ENCODE measurements at regions not wholly inside any gene's neighbourhood (a gene's known extent, or its start where the extent isn't known, plus 50 kb on each side); places are given as distances from the start of the nearest gene placed in this dataset.

GRCh38 chr13:29909081-29909730, 58.8 kb upstream of the UBL3 start:
- Mint-ChIP-seq H3K36me3 (no peaks in the 10 kb centered on the region), H3K27me3 (peaks cover 0 to 5% of the 10 kb centered on the region in 2 donors), H3K4me3 (no peak overlapping the region), H3K27ac (no peak overlapping the region), H3K9me3 (no peaks in the 10 kb centered on the region), H3K4me1 (peaks cover 0 to 5% (median 0%) of the 10 kb centered on the region in 3 donors)
- DNase-seq, result no peak
- H3K27me3 ChIP-seq (replicated peaks in 1 of 2; ENCODE audit: control insufficient read depth in 2 of 2, extremely low read depth in 1 of 2, insufficient read depth in 2 of 2, low read length in 1 of 2), result no peaks in the 10 kb centered on the region
- no peak overlapping the region for H3K4me3 ChIP-seq (ENCODE audit: control insufficient read depth in 1 of 2, extremely low read depth in 1 of 2, low read length in 1 of 2)
- WGBS (ENCODE audit: insufficient coverage), result 89% methylated on average over 8 of the region's 11 CpGs
- no peak overlapping the region for H3K27ac ChIP-seq (ENCODE audit: low read length)
- no peaks in the 10 kb centered on the region for H3K9me3 ChIP-seq
- H3K36me3 ChIP-seq (ENCODE audit: control insufficient read depth in 2 of 2, extremely low read depth in 1 of 2, insufficient read depth in 1 of 2, low read length in 1 of 2), result no peaks in the 10 kb centered on the region
- H3K4me1 ChIP-seq (ENCODE audit: control insufficient read depth in 1 of 2, extremely low read depth in 1 of 2, insufficient read depth in 2 of 2, low read length in 2 of 2), result peaks cover 0 to 1% of the 10 kb centered on the region in 2 experiments
- CTCF ChIA-PET, result interaction anchor here in 1 of 2 donors (1.5 kb wide), 1 partner anchor 12 kb away, joined by 3 read pairs; no protein-coding TSS in a partner anchor
- no peak for ATAC-seq (replicated peaks in 1 of 4)
- POLR2A ChIA-PET, result no interaction called here

- Histone ChIP-seq H3K27me3 (replicated peaks in 1 of 2; ENCODE audit: control insufficient read depth in 2 of 2, extremely low read depth in 1 of 2, insufficient read depth in 2 of 2, low read length in 1 of 2) (no peaks in the 10 kb centered on the region), H3K27ac (ENCODE audit: low read length) (no peak overlapping the region), H3K4me3 (ENCODE audit: control insufficient read depth in 1 of 2, extremely low read depth in 1 of 2, low read length in 1 of 2) (no peak overlapping the region), H3K9me3 (no peaks in the 10 kb centered on the region), H3K4me1 (ENCODE audit: control insufficient read depth in 1 of 2, extremely low read depth in 1 of 2, insufficient read depth in 2 of 2, low read length in 2 of 2) (peaks cover 0 to 6% of the 10 kb centered on the region in 2 experiments), H3K36me3 (ENCODE audit: control insufficient read depth in 2 of 2, extremely low read depth in 1 of 2, insufficient read depth in 1 of 2, low read length in 1 of 2) (no peaks in the 10 kb centered on the region)
- no peak for ATAC-seq (replicated peaks in 1 of 4)
- no peak for DNase-seq
- H3K4me3 Mint-ChIP-seq, result no peak overlapping the region
- H3K9me3 Mint-ChIP-seq, result no peaks in the 10 kb centered on the region
- no peak overlapping the region for H3K27ac Mint-ChIP-seq
- ChIA-PET POLR2A (interaction anchor here (0.6 to 0.7 kb wide), 3 partner anchors 77 to 1712 kb away, joined by 3 to 4 read pairs (median 4); no protein-coding TSS in a partner anchor), CTCF (interaction anchor here (1.3 to 1.5 kb wide), 2 partner anchors 13 to 71 kb away, joined by 3 read pairs; no protein-coding TSS in a partner anchor)
- no CpG with 5 or more reads among the region's 8 CpGs for WGBS (ENCODE audit: insufficient coverage)
- peaks cover 0 to 5% of the 10 kb centered on the region in 2 donors for H3K27me3 Mint-ChIP-seq
- H3K36me3 Mint-ChIP-seq, result no peaks in the 10 kb centered on the region
- peaks cover 5 to 6% (median 5%) of the 10 kb centered on the region in 3 donors for H3K4me1 Mint-ChIP-seq
Measured at GRCh38 chr13:29908416-29909080, 58.1 kb upstream of the UBL3 start.

- H3K4me3 ChIP-seq (ENCODE audit: control insufficient read depth in 1 of 2, extremely low read depth in 1 of 2, low read length in 1 of 2), result no peak overlapping the region
- WGBS (ENCODE audit: insufficient coverage), result 80% methylated on average over 1 of the region's 8 CpGs
- H3K9me3 ChIP-seq, result no peaks in the 10 kb centered on the region
- ChIA-PET POLR2A (interaction anchor here in 1 of 2 donors (0.6 kb wide), 1 partner anchor 445 kb away, joined by 4 read pairs; no protein-coding TSS in a partner anchor), CTCF (interaction anchor here (0.7 to 1.5 kb wide), 3 partner anchors 13 to 344 kb away, joined by 3 read pairs; no protein-coding TSS in a partner anchor)
- no peaks in the 10 kb centered on the region for H3K27me3 ChIP-seq (replicated peaks in 1 of 2; ENCODE audit: control insufficient read depth in 2 of 2, extremely low read depth in 1 of 2, insufficient read depth in 2 of 2, low read length in 1 of 2)
- H3K4me1 ChIP-seq (ENCODE audit: control insufficient read depth in 1 of 2, extremely low read depth in 1 of 2, insufficient read depth in 2 of 2, low read length in 2 of 2), result peaks cover 5 to 15% of the 10 kb centered on the region in 2 experiments
- H3K27ac Mint-ChIP-seq, result no peak overlapping the region
- H3K4me1 Mint-ChIP-seq, result peaks cover 10 to 14% (median 12%) of the 10 kb centered on the region in 3 donors
- peaks cover 0 to 5% of the 10 kb centered on the region in 2 donors for H3K27me3 Mint-ChIP-seq
- H3K9me3 Mint-ChIP-seq, result no peaks in the 10 kb centered on the region
- H3K27ac ChIP-seq (ENCODE audit: low read length), result no peak overlapping the region
- H3K36me3 ChIP-seq (ENCODE audit: control insufficient read depth in 2 of 2, extremely low read depth in 1 of 2, insufficient read depth in 1 of 2, low read length in 1 of 2), result no peaks in the 10 kb centered on the region
- DNase-seq (no peak), ATAC-seq (replicated peaks in 1 of 4) (no peak)
- no peaks in the 10 kb centered on the region for H3K36me3 Mint-ChIP-seq
- no peak overlapping the region for H3K4me3 Mint-ChIP-seq
Measured at GRCh38 chr13:29907670-29908069, 57.3 kb upstream of the UBL3 start.

- POLR2A ChIA-PET, result no interaction called here
- no CpG with 5 or more reads among the region's 6 CpGs for WGBS (ENCODE audit: insufficient coverage)
Measured at GRCh38 chr13:29906432-29907011, 56.1 kb upstream of the UBL3 start.

GRCh38 chr13:29905845-29906244, 55.4 kb upstream of the UBL3 start:
- no CpG with 5 or more reads among the region's 3 CpGs for WGBS (ENCODE audit: insufficient coverage)
- Histone ChIP-seq H3K27ac (ENCODE audit: low read length) (no peak overlapping the region), H3K36me3 (ENCODE audit: control insufficient read depth in 2 of 2, extremely low read depth in 1 of 2, insufficient read depth in 1 of 2, low read length in 1 of 2) (no peaks in the 10 kb centered on the region), H3K27me3 (replicated peaks in 1 of 2; ENCODE audit: control insufficient read depth in 2 of 2, extremely low read depth in 1 of 2, insufficient read depth in 2 of 2, low read length in 1 of 2) (no peaks in the 10 kb centered on the region), H3K4me1 (ENCODE audit: control insufficient read depth in 1 of 2, extremely low read depth in 1 of 2, insufficient read depth in 2 of 2, low read length in 2 of 2) (peaks cover 14 to 26% of the 10 kb centered on the region in 2 experiments), H3K4me3 (ENCODE audit: control insufficient read depth in 1 of 2, extremely low read depth in 1 of 2, low read length in 1 of 2) (no peak overlapping the region), H3K9me3 (peaks cover under 1% of the 10 kb centered on the region)
- ChIA-PET POLR2A (interaction anchor here (0.7 kb wide), 2 partner anchors 16 to 55 kb away, joined by 3 to 8 read pairs; no protein-coding TSS in a partner anchor), CTCF (interaction anchor here in 1 of 2 donors (0.6 kb wide), 1 partner anchor 244 kb away, joined by 10 read pairs; no protein-coding TSS in a partner anchor)
- Mint-ChIP-seq H3K27me3 (peaks cover 0 to 1% of the 10 kb centered on the region in 2 donors), H3K4me3 (no peak overlapping the region), H3K36me3 (no peaks in the 10 kb centered on the region), H3K27ac (no peak overlapping the region), H3K4me1 (peaks cover 20 to 26% (median 25%) of the 10 kb centered on the region in 3 donors), H3K9me3 (peaks cover 0 to 3% (median 2%) of the 10 kb centered on the region in 3 donors)
- DNase-seq (no peak), ATAC-seq (replicated peaks in 1 of 4) (no peak)

More at GRCh38 chr13:29906432-29907011, 56.1 kb upstream of the UBL3 start:
- Mint-ChIP-seq H3K27ac (no peak overlapping the region), H3K4me3 (no peak overlapping the region), H3K27me3 (peaks cover 0 to 2% of the 10 kb centered on the region in 2 donors), H3K36me3 (no peaks in the 10 kb centered on the region), H3K9me3 (no peaks in the 10 kb centered on the region), H3K4me1 (peaks cover 20 to 25% (median 23%) of the 10 kb centered on the region in 3 donors)
- H3K27me3 ChIP-seq (replicated peaks in 1 of 2; ENCODE audit: control insufficient read depth in 2 of 2, extremely low read depth in 1 of 2, insufficient read depth in 2 of 2, low read length in 1 of 2), result no peaks in the 10 kb centered on the region
- no peaks in the 10 kb centered on the region for H3K9me3 ChIP-seq
- ATAC-seq (replicated peaks in 1 of 4) (no peak), DNase-seq (no peak)
- no peak overlapping the region for H3K27ac ChIP-seq (ENCODE audit: low read length)
- peaks cover 14 to 24% of the 10 kb centered on the region in 2 experiments for H3K4me1 ChIP-seq (ENCODE audit: control insufficient read depth in 1 of 2, extremely low read depth in 1 of 2, insufficient read depth in 2 of 2, low read length in 2 of 2)
- no peaks in the 10 kb centered on the region for H3K36me3 ChIP-seq (ENCODE audit: control insufficient read depth in 2 of 2, extremely low read depth in 1 of 2, insufficient read depth in 1 of 2, low read length in 1 of 2)
- CTCF ChIA-PET, result interaction anchor here in 1 of 2 donors (0.6 kb wide), 1 partner anchor 245 kb away, joined by 10 read pairs; no protein-coding TSS in a partner anchor
- no peak overlapping the region for H3K4me3 ChIP-seq (ENCODE audit: control insufficient read depth in 1 of 2, extremely low read depth in 1 of 2, low read length in 1 of 2)

GRCh38 chr13:29903996-29904395, 53.6 kb upstream of the UBL3 start:
- Mint-ChIP-seq H3K4me1 (peaks cover 20 to 26% (median 25%) of the 10 kb centered on the region in 3 donors), H3K4me3 (no peak overlapping the region), H3K27ac (peak overlapping the region in 1 of 2 donors; percentile 25), H3K9me3 (peaks cover 0 to 5% (median 4%) of the 10 kb centered on the region in 3 donors), H3K36me3 (no peaks in the 10 kb centered on the region), H3K27me3 (peaks cover 0 to 4% of the 10 kb centered on the region in 2 donors)
- DNase-seq (no peak), ATAC-seq (replicated peaks in 1 of 4) (no peak)
- no peaks in the 10 kb centered on the region for H3K36me3 ChIP-seq (ENCODE audit: control insufficient read depth in 2 of 2, extremely low read depth in 1 of 2, insufficient read depth in 1 of 2, low read length in 1 of 2)
- H3K4me1 ChIP-seq (ENCODE audit: control insufficient read depth in 1 of 2, extremely low read depth in 1 of 2, insufficient read depth in 2 of 2, low read length in 2 of 2), result peaks cover 14 to 26% of the 10 kb centered on the region in 2 experiments
- POLR2A ChIA-PET, result no interaction called here
- CTCF ChIA-PET, result no interaction called here
- H3K27me3 ChIP-seq (replicated peaks in 1 of 2; ENCODE audit: control insufficient read depth in 2 of 2, extremely low read depth in 1 of 2, insufficient read depth in 2 of 2, low read length in 1 of 2), result no peaks in the 10 kb centered on the region
- peaks cover 2% of the 10 kb centered on the region for H3K9me3 ChIP-seq
- H3K4me3 ChIP-seq (ENCODE audit: control insufficient read depth in 1 of 2, extremely low read depth in 1 of 2, low read length in 1 of 2), result no peak overlapping the region
- H3K27ac ChIP-seq (ENCODE audit: low read length), result no peak overlapping the region
- 97% methylated on average over 3 of the region's 4 CpGs for WGBS (ENCODE audit: insufficient coverage)

Data from T-cell (primary cell).